A549 (cell line): ENCODE measurements at regions not wholly inside any gene's neighbourhood (a gene's known extent, or its start where the extent isn't known, plus 50 kb on each side); places are given as distances from the start of the nearest gene placed in this dataset.

Source experiments
- ATAC-seq, 2 experiments: fragments of 200-7000 bp in 1 of 2; fragments of >200 bp in 1 of 2; cut with Nextera tagmentation in 1 of 2; cut with Tn5 transposase in 1 of 2; 3 replicates each; pipeline versions ENCODE4 v1.8.0 to v1.9.1; 2018 to 2020; ENCODE audit warnings: mild to moderate bottlenecking in 1 of 2, moderate library complexity in 1 of 2
- CTCF ChIA-PET: fragments of 300-600 bp; sonication (Branson Sonifier 250); formaldehyde crosslinking; extraction: SDS; loops from one replicate; lab custom pipeline; 2021; ENCODE audit warnings: antibody characterized with exemption, inconsistent platforms; lab: Yijun Ruan, JAX
- POLR2A ChIA-PET: fragments of 350-600 bp; formaldehyde crosslinking; extraction: SDS; loops from one replicate; lab custom pipeline; 2021; ENCODE audit warnings: antibody characterized with exemption, inconsistent platforms; lab: Yijun Ruan, JAX
- DNase-seq, 2 experiments: peaks; one replicate each; pipeline versions ENCODE4 v3.0.0 to v3.0.0-alpha.2; 2011 to 2016; ENCODE audit warnings: low read depth in 1 of 2, low spot score in 1 of 2
- FAIRE-seq: peaks from 2 replicates; lab custom pipeline; 2011; peaks lifted over from hg19 to GRCh38; lab: Jason Lieb, UNC
- H3K27ac ChIP-seq, 2 experiments: fragments of >200 bp; sonication (Bioruptor Twin); formaldehyde crosslinking; 3 replicates each; pipeline ENCODE4 v1.5.1; 2016 to 2017
- H3K4me1 ChIP-seq: fragments of >200 bp; sonication (Bioruptor Twin); formaldehyde crosslinking; 3 replicates; pipeline ENCODE4 v1.6.1; 2016
- H3K4me2 ChIP-seq: fragments of >200 bp; sonication (Bioruptor Twin); formaldehyde crosslinking; 3 replicates; pipeline ENCODE4 v1.6.1; 2016
- H3K4me3 ChIP-seq: fragments of >200 bp; sonication (Bioruptor Twin); formaldehyde crosslinking; 3 replicates; pipeline ENCODE4 v1.5.1; 2016
- H3K9me3 ChIP-seq: fragments of >200 bp; sonication (Bioruptor Twin); formaldehyde crosslinking; 3 replicates; pipeline ENCODE4 v1.6.1; 2016
- ATOH8 ChIP-seq: fragments of 250-450 bp; sonication (Bioruptor Pico); IDR thresholded peaks from 2 replicates; pipeline ENCODE4 v1.5.0; 2020; ENCODE audit warnings: low read depth, mild to moderate bottlenecking, moderate library complexity
- CBX8 ChIP-seq: fragments of 200-600 bp; sonication (generic); IDR thresholded peaks from 2 replicates; pipeline ENCODE4 v1.6.1; 2016
- CEBPB ChIP-seq, 2 experiments: fragments of >200 bp in 1 of 2; sonication (Bioruptor Twin) in 1 of 2; formaldehyde crosslinking in 1 of 2; IDR thresholded peaks; 2 replicates each; pipeline ENCODE4 v1.6.1; 2012 to 2016
- EHF ChIP-seq: fragments of 250-450 bp; sonication (Bioruptor Pico); IDR thresholded peaks from 2 replicates; pipeline ENCODE4 v1.5.0; 2020; ENCODE audit warnings: mild to moderate bottlenecking
- FOSL2 ChIP-seq, 2 experiments: fragments of 450-650 bp in 1 of 2; fragments of >200 bp in 1 of 2; sonication (Bioruptor Twin) in 1 of 2; formaldehyde crosslinking; IDR thresholded peaks; 2 replicates each; pipeline versions ENCODE4 v1.5.0 to v1.6.1; 2016 to 2020; ENCODE audit warnings: mild to moderate bottlenecking in 1 of 2, moderate library complexity in 1 of 2
- HEYL ChIP-seq: fragments of 250-450 bp; sonication (Bioruptor Pico); IDR thresholded peaks from 2 replicates; pipeline ENCODE4 v1.8.0; 2021; ENCODE audit warnings: mild to moderate bottlenecking, moderate library complexity
- HOXA7 ChIP-seq: fragments of 250-450 bp; sonication (Bioruptor Pico); IDR thresholded peaks from 2 replicates; pipeline ENCODE4 v1.5.0; 2020; ENCODE audit warnings: mild to moderate bottlenecking, moderate library complexity
- JUNB ChIP-seq: fragments of >200 bp; sonication (Bioruptor Twin); formaldehyde crosslinking; IDR thresholded peaks from 2 replicates; pipeline ENCODE4 v1.6.1; 2016
- KDM5A ChIP-seq: fragments of 200-600 bp; sonication (generic); IDR thresholded peaks from 2 replicates; pipeline ENCODE4 v1.6.1; 2016; ENCODE audit warnings: antibody characterized with exemption, mild to moderate bottlenecking
- MAFK ChIP-seq: fragments of 450-650 bp; IDR thresholded peaks from 2 replicates; pipeline ENCODE4 v1.6.1; 2014; ENCODE audit not compliant: partially characterized antibody
- NFE2L2 ChIP-seq: fragments of 150-350 bp; conservative IDR thresholded peaks from 2 replicates; pipeline ENCODE4 v1.6.1; 2014; ENCODE audit warnings: low read length
- NPAS2 ChIP-seq: fragments of 250-450 bp; sonication (Bioruptor Pico); IDR thresholded peaks from 2 replicates; pipeline ENCODE4 v1.8.0; 2022; ENCODE audit warnings: mild to moderate bottlenecking, moderate library complexity, borderline replicate concordance
- RAD21 ChIP-seq, 2 experiments: fragments of >200 bp in 1 of 2; sonication (Bioruptor Twin) in 1 of 2; formaldehyde crosslinking in 1 of 2; IDR thresholded peaks in 1 of 2; conservative IDR thresholded peaks in 1 of 2; 2 replicates in 1 of 2; 3 replicates in 1 of 2; pipeline ENCODE4 v1.6.1; 2012 to 2018; ENCODE audit warnings: inconsistent platforms in 1 of 2
- RARB ChIP-seq: fragments of 250-450 bp; sonication (Bioruptor Pico); IDR thresholded peaks from 2 replicates; pipeline ENCODE4 v1.8.0; 2021; ENCODE audit warnings: mild to moderate bottlenecking, moderate library complexity
- RFX5 ChIP-seq: fragments of 450-650 bp; IDR thresholded peaks from 2 replicates; pipeline ENCODE4 v1.7.1; 2014; ENCODE audit warnings: antibody characterized with exemption, mild to moderate bottlenecking, moderate library complexity
- SREBF2 ChIP-seq: fragments of 450-650 bp; IDR thresholded peaks from 2 replicates; pipeline ENCODE4 v1.6.1; 2014; ENCODE audit warnings: mild to moderate bottlenecking, moderate library complexity
- TP53 ChIP-seq: fragments of 250-450 bp; sonication (Bioruptor Pico); IDR thresholded peaks from 2 replicates; pipeline ENCODE4 v1.5.0; 2021; ENCODE audit warnings: mild to moderate bottlenecking, moderate library complexity
- WGBS: methylation state at CpG from one replicate; pipeline ENCODE4 v1.1.6; 2017; ENCODE audit errors: missing lambda C conversion rate; 5-methylcytosine and 5-hydroxymethylcytosine counted together
- TF ChIP-seq, protein P1 (sequence below): fragments of >200 bp; sonication (Bioruptor Twin); formaldehyde crosslinking; IDR thresholded peaks from 3 replicates; pipeline ENCODE4 v1.5.1; 2016
- TF ChIP-seq, protein P2 (sequence below): fragments of >200 bp; sonication (Bioruptor Twin); formaldehyde crosslinking; IDR thresholded peaks from 2 replicates; pipeline ENCODE4 v1.6.1; 2016

GRCh38 chr2:78290581-78291214, 734.8 kb upstream of the REG3G start:
- TF ChIP-seq HOXA7 (CRISPR knock-in tag), result no peak
- no peak for TF ChIP-seq SREBF2
- no peak for TF ChIP-seq HEYL (CRISPR knock-in tag)
- no peak for TF ChIP-seq FOSL2 (IDR thresholded peaks at IDR 0.05)
- TF ChIP-seq FOSL2 (CRISPR knock-in tag; IDR thresholded peaks at IDR 0.05), result no peak
- ATAC-seq (no peak), DNase-seq (no peak), FAIRE-seq (no peak)
- Histone ChIP-seq H3K4me3 (no peak overlapping the region), H3K4me1 (no peaks in the 10 kb centered on the region), H3K9me3 (peaks cover 6% of the 10 kb centered on the region; the same call in 1 of the 3 replicates), H3K27ac (no peak overlapping the region), H3K4me2 (no peak overlapping the region)
- CTCF ChIA-PET, result no interaction called here
- WGBS, result 5% methylated on average over 3 of the region's 3 CpGs
- POLR2A ChIA-PET, result no interaction called here

- FAIRE-seq (no peak), DNase-seq (no peak)
- POLR2A ChIA-PET, result no interaction called here
These were observed 731.7 kb upstream of the REG3G start for GRCh38 chr2:78293768-78294167.

DNA sequence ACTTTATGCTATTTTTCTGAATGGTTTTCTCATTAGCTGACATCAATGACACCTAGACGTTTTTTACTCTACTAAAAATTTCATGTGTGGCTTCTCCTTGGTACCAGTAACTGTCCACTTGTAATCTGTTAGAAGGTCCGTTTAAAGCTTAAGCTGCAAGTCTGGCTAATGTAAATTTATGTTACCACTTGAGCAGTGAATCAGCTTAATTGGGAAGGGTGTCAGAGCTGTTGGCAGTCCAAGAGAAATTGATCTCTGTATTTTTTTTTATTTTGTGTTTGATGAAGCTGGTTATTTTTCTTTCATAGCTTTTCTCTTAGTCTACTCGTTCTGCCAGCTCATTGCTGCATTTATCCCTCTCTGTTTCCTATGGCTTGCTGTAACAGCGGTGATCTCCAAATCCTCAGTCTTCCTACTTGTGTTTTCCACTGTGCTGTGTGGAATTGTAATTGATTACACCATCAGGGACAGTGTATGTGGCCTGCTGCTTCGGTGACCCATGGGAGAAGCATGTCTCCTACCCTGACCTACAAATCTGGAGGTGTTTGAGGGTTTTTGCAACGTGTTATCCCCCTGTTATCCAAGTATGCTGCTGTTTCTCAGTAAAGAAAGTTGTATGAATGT, 724.2 kb upstream of the REG3G start:
- ChIA-PET POLR2A (no interaction called here), CTCF (no interaction called here)
- TF ChIP-seq EHF (CRISPR knock-in tag), result no peak
- 2% methylated on average over 6 of the region's 6 CpGs for WGBS
- FAIRE-seq (no peak), ATAC-seq (no peak), DNase-seq (no peak)
- Histone ChIP-seq H3K4me3 (no peak overlapping the region), H3K4me1 (no peaks in the 10 kb centered on the region), H3K4me2 (no peak overlapping the region), H3K9me3 (peaks cover 6% of the 10 kb centered on the region; the same call in 2 of the 3 replicates), H3K27ac (no peak overlapping the region)

More at GRCh38 chr2:78293768-78294167, 731.7 kb upstream of the REG3G start:
- WGBS, result 5% methylated on average over 1 of the region's 1 CpG
- Histone ChIP-seq H3K4me2 (no peak overlapping the region), H3K4me1 (no peaks in the 10 kb centered on the region), H3K9me3 (peaks cover 2% of the 10 kb centered on the region; the same call in 2 of the 3 replicates), H3K27ac (no peak overlapping the region), H3K4me3 (no peak overlapping the region)
- no peak for TF ChIP-seq NFE2L2
- no peak for TF ChIP-seq KDM5A
- no peak for TF ChIP-seq MAFK
- no peak for TF ChIP-seq RAD21 (conservative IDR thresholded peaks at IDR 0.05 in 1 of 2, IDR thresholded peaks at IDR 0.05 in 1 of 2)
- TF ChIP-seq NPAS2 (CRISPR knock-in tag), result no peak
- no peak for TF ChIP-seq JUNB
- TF ChIP-seq, protein P1, sequence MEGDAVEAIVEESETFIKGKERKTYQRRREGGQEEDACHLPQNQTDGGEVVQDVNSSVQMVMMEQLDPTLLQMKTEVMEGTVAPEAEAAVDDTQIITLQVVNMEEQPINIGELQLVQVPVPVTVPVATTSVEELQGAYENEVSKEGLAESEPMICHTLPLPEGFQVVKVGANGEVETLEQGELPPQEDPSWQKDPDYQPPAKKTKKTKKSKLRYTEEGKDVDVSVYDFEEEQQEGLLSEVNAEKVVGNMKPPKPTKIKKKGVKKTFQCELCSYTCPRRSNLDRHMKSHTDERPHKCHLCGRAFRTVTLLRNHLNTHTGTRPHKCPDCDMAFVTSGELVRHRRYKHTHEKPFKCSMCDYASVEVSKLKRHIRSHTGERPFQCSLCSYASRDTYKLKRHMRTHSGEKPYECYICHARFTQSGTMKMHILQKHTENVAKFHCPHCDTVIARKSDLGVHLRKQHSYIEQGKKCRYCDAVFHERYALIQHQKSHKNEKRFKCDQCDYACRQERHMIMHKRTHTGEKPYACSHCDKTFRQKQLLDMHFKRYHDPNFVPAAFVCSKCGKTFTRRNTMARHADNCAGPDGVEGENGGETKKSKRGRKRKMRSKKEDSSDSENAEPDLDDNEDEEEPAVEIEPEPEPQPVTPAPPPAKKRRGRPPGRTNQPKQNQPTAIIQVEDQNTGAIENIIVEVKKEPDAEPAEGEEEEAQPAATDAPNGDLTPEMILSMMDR, result no peak
- TF ChIP-seq TP53 (CRISPR knock-in tag), result no peak
- no peak for TF ChIP-seq ATOH8 (CRISPR knock-in tag)
- TF ChIP-seq RARB (CRISPR knock-in tag), result no peak
- no peak for TF ChIP-seq HEYL (CRISPR knock-in tag)
- TF ChIP-seq RFX5, result no peak
- no peak for TF ChIP-seq CEBPB (IDR thresholded peaks at IDR 0.05)
- TF ChIP-seq CBX8, result no peak
- TF ChIP-seq, protein P2, sequence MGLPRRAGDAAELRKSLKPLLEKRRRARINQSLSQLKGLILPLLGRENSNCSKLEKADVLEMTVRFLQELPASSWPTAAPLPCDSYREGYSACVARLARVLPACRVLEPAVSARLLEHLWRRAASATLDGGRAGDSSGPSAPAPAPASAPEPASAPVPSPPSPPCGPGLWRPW, result no peak
- CTCF ChIA-PET, result no interaction called here
- no peak for ATAC-seq
